Colonic mucosa (tissue), 4 donors: ENCODE measurements at regions not wholly inside any gene's neighbourhood (a gene's known extent, or its start where the extent isn't known, plus 50 kb on each side); places are given as distances from the start of the nearest gene placed in this dataset.

Experiments used
- DNase-seq: peaks from one replicate; pipeline ENCODE4 v3.0.0-alpha.2; 2020
- H3K27ac ChIP-seq: fragments of 200-600 bp; one replicate; pipeline ENCODE4 v1.8.0; 2021
- H3K27me3 ChIP-seq: fragments of 200-600 bp; one replicate; pipeline ENCODE4 v1.8.0; 2021
- H3K36me3 ChIP-seq: fragments of 200-600 bp; one replicate; pipeline ENCODE4 v1.8.0; 2021
- H3K4me1 ChIP-seq: fragments of 200-600 bp; one replicate; pipeline ENCODE4 v1.8.0; 2021; ENCODE audit warnings: mild to moderate bottlenecking
- H3K4me3 ChIP-seq: fragments of 200-600 bp; one replicate; pipeline ENCODE4 v1.8.0; 2021
- H3K9ac ChIP-seq, 2 donors: one replicate each; pipeline ENCODE4 v1.7.0; 2013; ENCODE audit warnings: control low read depth in 2 of 2, low read depth in 2 of 2, low read length in 2 of 2
- H3K9me3 ChIP-seq: fragments of 200-600 bp; one replicate; pipeline ENCODE4 v1.8.0; 2021
- CTCF ChIP-seq: fragments of 200-600 bp; IDR thresholded peaks from one replicate; pipeline ENCODE4 v1.8.0; 2022; ENCODE audit warnings: antibody characterized with exemption, mild to moderate bottlenecking
- intact Hi-C: fragments of 100-400 bp; cut with DNase I; formaldehyde crosslinking; loops from one replicate; pipeline ENCODE4 v1.14.1; 2022
- donor health status: healthy.
- donor health status: DM: no; HTN: no; CAD: no.
- donor health status: DM: no; HTN: no; CAD: no.

GRCh38 chr16:51951668-51952298 lies 595.2 kb downstream of the TOX3 start:
- H3K9me3 ChIP-seq, result no peaks in the 10 kb centered on the region
- no peaks in the 10 kb centered on the region for H3K27me3 ChIP-seq
- no peak overlapping the region for H3K27ac ChIP-seq
- TF ChIP-seq CTCF, result no peak
- H3K4me3 ChIP-seq, result no peak overlapping the region
- H3K9ac ChIP-seq, result no peak overlapping the region
- intact Hi-C loops, result no loop called here
- no peaks in the 10 kb centered on the region for H3K36me3 ChIP-seq
- H3K4me1 ChIP-seq, result no peaks in the 10 kb centered on the region
- DNase-seq, result no peak

DNA sequence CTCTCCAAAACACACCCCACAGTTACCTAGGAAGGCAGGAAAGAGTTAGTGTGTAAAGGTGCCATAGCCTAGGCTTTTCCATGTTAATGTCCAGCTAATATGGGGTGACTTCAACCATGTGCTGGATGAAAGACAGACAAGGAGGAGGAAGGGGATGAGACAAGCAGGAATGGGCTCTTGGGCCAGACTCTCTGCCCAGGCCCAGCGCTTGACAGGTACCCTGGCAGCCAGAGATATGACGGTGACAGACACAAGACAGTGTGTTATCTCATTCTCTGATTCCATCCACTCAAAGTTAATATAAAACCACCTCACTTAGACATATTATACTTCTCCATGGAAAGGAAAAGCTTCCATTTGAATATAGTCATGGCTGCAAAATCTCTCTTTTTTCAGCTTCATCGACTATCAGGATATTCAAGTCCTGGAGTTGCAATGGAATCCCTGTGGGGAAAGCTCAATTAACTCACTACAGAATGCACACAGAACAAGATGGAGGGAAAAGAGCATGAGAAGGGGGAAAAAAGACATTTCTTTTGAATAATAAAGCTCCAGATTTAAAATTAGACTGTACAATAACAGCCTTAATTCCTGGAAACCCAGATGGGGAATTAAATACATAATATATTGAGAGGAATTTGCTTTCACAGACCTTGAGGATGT lies 596.7 kb downstream of the TOX3 start:
- no peak overlapping the region for H3K4me3 ChIP-seq
- H3K36me3 ChIP-seq, result no peaks in the 10 kb centered on the region
- DNase-seq, result no peak
- H3K9me3 ChIP-seq, result no peaks in the 10 kb centered on the region
- TF ChIP-seq CTCF, result no peak
- intact Hi-C loops, result no loop called here
- H3K27me3 ChIP-seq, result no peaks in the 10 kb centered on the region
- no peak overlapping the region for H3K27ac ChIP-seq
- no peaks in the 10 kb centered on the region for H3K4me1 ChIP-seq
- no peak overlapping the region for H3K9ac ChIP-seq

DNA sequence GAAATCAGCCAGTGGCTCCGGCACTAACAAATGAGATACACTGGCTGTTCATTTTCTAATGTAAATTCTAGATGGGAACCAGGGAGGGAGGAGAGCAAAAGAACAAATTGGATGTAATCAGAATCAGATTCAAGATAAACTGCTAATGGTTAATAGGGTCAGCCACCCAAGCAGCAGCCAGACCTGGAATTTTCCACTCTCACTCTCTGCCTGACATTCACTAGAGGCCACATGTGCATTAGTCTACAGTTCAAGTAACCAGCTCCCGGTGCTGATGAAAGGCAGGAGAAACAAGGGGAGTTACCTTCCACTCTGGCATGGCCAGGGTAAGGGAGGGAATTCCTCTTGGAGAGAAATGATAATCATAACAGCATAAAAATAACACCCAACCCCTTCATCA lies 597.7 kb downstream of the TOX3 start:
- no peak overlapping the region for H3K27ac ChIP-seq
- DNase-seq, result no peak
- intact Hi-C loops, result no loop called here
- H3K9ac ChIP-seq, result no peak overlapping the region
- H3K36me3 ChIP-seq, result no peaks in the 10 kb centered on the region
- no peaks in the 10 kb centered on the region for H3K27me3 ChIP-seq
- no peak for TF ChIP-seq CTCF
- no peaks in the 10 kb centered on the region for H3K9me3 ChIP-seq
- H3K4me1 ChIP-seq, result no peaks in the 10 kb centered on the region
- H3K4me3 ChIP-seq, result no peak overlapping the region

DNA sequence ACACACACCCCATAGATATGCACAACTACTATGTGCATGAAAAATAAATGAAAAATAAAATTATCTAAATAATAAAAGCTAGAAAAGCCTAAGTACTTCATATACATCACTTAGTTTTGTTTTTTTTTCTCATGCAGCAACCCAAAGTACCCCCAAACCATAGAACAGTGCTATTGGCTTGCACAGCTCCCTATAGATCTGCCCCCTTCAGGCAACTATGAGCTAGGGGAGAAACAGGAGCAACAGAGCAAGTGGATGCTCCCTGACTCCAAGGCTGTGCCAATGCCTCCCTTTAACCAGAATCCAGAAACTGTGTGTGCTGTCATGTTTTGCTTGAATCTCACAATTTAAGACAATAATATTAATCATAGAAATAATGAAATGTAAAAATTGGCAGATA lies 605.5 kb downstream of the TOX3 start:
- H3K9ac ChIP-seq, result no peak overlapping the region
- TF ChIP-seq CTCF, result no peak
- no peak overlapping the region for H3K4me3 ChIP-seq
- intact Hi-C loops, result no loop called here
- H3K36me3 ChIP-seq, result no peaks in the 10 kb centered on the region
- DNase-seq, result no peak
- H3K27ac ChIP-seq, result no peak overlapping the region
- H3K27me3 ChIP-seq, result no peaks in the 10 kb centered on the region
- H3K4me1 ChIP-seq, result no peaks in the 10 kb centered on the region
- no peaks in the 10 kb centered on the region for H3K9me3 ChIP-seq

- no peaks in the 10 kb centered on the region for H3K36me3 ChIP-seq
These were observed 606.8 kb downstream of the TOX3 start for GRCh38 chr16:51940183-51940582.

More at GRCh38 chr16:51940183-51940582, 606.8 kb downstream of the TOX3 start:
- TF ChIP-seq CTCF, result no peak
- intact Hi-C loops, result no loop called here
- Histone ChIP-seq H3K4me3 (no peak overlapping the region), H3K27me3 (no peaks in the 10 kb centered on the region), H3K4me1 (no peaks in the 10 kb centered on the region), H3K9me3 (no peaks in the 10 kb centered on the region), H3K9ac (no peak overlapping the region), H3K27ac (no peak overlapping the region)
- no peak for DNase-seq
